ENCODE measurements at regions not wholly inside any gene's neighbourhood (a gene's known extent, or its start where the extent isn't known, plus 50 kb on each side); places are given as distances from the start of the nearest gene placed in this dataset.

DNA sequence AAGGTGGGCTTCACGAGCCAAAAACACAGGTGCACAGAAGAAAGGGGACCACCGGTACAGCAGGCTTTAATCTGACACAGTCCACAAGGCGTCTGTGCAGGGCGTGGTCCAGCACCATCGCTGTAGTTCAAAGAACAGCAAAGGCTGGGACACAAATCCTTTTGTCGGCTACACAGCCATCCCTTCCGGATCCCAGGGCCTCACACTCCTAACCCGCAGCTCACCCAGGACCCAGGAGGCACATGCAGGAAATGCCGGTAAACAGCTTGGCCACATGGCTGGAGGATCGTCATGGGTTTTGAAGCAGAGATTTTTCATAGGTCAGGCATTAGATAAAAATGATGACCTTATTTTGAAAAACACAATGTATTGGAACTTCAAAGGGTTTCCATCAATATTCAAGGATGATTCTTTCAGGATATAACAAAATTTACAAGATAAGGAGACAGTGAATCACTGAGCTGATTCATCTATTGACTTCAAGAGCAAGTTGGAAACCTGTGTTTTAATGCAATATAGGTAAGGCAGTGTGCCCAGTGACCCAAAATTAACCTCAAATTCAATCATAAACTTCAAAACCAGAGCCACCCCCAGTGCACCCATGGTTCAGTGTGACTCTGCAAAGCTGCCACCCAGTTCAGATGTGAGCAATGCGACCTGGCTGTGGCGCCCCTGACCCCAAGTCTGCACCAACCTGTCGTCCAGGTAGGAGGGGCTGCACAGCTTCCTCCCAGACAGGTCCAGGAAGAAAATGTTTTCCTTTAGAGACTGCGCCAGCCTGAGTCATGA, 74.4 kb downstream of the TMEM18 start:
- Histone ChIP-seq H3K4me2 (no peak overlapping the region), H3K79me2 (ENCODE audit: insufficient read depth, low read depth) (no peaks in the 10 kb centered on the region), H3K9ac (no peak overlapping the region), H3K4me1 (ENCODE audit: low read depth, poor library complexity, severe bottlenecking) (no peaks in the 10 kb centered on the region), H3K36me3 (ENCODE audit: insufficient read depth) (no peaks in the 10 kb centered on the region), H3K27ac (no peak overlapping the region), H2AFZ (ENCODE audit: low read depth) (no peak overlapping the region), H4K20me1 (ENCODE audit: insufficient read depth) (no peaks in the 10 kb centered on the region), H3K27me3 (ENCODE audit: insufficient read depth, low read depth) (no peaks in the 10 kb centered on the region), H3K4me3 (IDR thresholded peaks at IDR 0.05; ENCODE audit: insufficient read depth, low read depth, low read length) (no peak overlapping the region)
- TF ChIP-seq, protein P1, sequence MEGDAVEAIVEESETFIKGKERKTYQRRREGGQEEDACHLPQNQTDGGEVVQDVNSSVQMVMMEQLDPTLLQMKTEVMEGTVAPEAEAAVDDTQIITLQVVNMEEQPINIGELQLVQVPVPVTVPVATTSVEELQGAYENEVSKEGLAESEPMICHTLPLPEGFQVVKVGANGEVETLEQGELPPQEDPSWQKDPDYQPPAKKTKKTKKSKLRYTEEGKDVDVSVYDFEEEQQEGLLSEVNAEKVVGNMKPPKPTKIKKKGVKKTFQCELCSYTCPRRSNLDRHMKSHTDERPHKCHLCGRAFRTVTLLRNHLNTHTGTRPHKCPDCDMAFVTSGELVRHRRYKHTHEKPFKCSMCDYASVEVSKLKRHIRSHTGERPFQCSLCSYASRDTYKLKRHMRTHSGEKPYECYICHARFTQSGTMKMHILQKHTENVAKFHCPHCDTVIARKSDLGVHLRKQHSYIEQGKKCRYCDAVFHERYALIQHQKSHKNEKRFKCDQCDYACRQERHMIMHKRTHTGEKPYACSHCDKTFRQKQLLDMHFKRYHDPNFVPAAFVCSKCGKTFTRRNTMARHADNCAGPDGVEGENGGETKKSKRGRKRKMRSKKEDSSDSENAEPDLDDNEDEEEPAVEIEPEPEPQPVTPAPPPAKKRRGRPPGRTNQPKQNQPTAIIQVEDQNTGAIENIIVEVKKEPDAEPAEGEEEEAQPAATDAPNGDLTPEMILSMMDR (conservative IDR thresholded peaks at IDR 0.05; ENCODE audit: low read depth, low read length): no peak

DNA sequence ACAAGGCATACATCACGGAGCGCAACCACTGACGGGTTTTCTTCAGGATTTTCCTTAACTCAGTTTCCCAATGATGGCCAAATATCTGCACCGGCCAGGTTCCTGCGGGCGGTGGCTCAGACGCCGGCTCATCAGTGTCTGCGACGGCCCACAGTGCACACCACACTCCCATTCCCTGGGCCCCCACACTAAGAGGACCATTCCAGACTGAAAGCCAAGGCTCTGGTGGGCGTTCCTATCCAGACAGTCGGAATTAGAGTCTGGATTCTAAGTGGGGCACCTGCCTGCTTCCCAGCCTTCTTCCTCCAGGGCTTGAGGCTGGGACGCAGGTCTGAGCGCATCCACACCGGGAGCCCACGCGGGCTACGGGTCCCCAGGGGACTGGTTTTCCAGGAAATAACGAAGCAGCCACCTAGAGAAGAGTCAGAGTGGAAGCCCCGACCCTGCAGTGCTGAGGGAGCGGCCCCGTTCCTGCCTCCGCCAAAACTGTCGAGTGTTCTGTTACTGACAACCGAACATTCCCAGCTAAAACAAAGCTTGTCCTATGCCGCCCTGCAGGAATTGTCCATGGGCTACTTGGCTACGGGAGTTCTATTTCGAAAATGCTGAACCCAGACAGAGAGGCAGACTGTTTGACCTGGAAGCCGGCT, 75.3 kb downstream of the TMEM18 start:
- H3K79me2 ChIP-seq (ENCODE audit: insufficient read depth, low read depth): no peaks in the 10 kb centered on the region
- H3K27ac ChIP-seq: no peak overlapping the region
- H4K20me1 ChIP-seq (ENCODE audit: insufficient read depth): no peaks in the 10 kb centered on the region
- H3K27me3 ChIP-seq (ENCODE audit: insufficient read depth, low read depth): no peaks in the 10 kb centered on the region
- no peak overlapping the region for H3K9ac ChIP-seq
- no peak overlapping the region for H3K4me2 ChIP-seq
- no peak overlapping the region for H2AFZ ChIP-seq (ENCODE audit: low read depth)
- H3K4me1 ChIP-seq (ENCODE audit: low read depth, poor library complexity, severe bottlenecking): no peaks in the 10 kb centered on the region
- H3K36me3 ChIP-seq (ENCODE audit: insufficient read depth): no peaks in the 10 kb centered on the region
- H3K4me3 ChIP-seq (IDR thresholded peaks at IDR 0.05; ENCODE audit: insufficient read depth, low read depth, low read length): no peak overlapping the region
- TF ChIP-seq, protein P1 (conservative IDR thresholded peaks at IDR 0.05; ENCODE audit: low read depth, low read length): no peak

DNA sequence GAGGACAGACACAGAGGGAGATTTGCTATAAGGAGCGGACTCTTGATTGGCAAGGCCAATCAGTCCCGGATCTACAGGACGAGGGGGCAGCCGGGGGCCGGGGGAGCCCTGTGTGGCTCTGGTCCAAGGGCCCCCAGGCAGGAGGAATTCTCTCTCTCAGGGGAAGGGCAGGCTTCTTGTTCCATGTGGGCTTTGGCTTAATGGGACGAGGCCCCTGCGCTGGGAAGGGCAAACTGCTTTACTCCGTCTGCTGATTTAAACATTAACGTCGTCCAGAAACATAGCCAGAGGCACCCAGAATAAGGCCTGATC, 75.9 kb downstream of the TMEM18 start:
- H3K4me3 ChIP-seq (IDR thresholded peaks at IDR 0.05; ENCODE audit: insufficient read depth, low read depth, low read length): no peak overlapping the region
- H3K27ac ChIP-seq: no peak overlapping the region
- no peaks in the 10 kb centered on the region for H3K27me3 ChIP-seq (ENCODE audit: insufficient read depth, low read depth)
- TF ChIP-seq, protein P1 (conservative IDR thresholded peaks at IDR 0.05; ENCODE audit: low read depth, low read length): no peak
- H2AFZ ChIP-seq (ENCODE audit: low read depth): no peak overlapping the region
- H3K4me1 ChIP-seq (ENCODE audit: low read depth, poor library complexity, severe bottlenecking): no peaks in the 10 kb centered on the region
- no peak overlapping the region for H3K9ac ChIP-seq
- H3K36me3 ChIP-seq (ENCODE audit: insufficient read depth): no peaks in the 10 kb centered on the region
- no peak overlapping the region for H3K4me2 ChIP-seq
- no peaks in the 10 kb centered on the region for H4K20me1 ChIP-seq (ENCODE audit: insufficient read depth)
- H3K79me2 ChIP-seq (ENCODE audit: insufficient read depth, low read depth): no peaks in the 10 kb centered on the region

DNA sequence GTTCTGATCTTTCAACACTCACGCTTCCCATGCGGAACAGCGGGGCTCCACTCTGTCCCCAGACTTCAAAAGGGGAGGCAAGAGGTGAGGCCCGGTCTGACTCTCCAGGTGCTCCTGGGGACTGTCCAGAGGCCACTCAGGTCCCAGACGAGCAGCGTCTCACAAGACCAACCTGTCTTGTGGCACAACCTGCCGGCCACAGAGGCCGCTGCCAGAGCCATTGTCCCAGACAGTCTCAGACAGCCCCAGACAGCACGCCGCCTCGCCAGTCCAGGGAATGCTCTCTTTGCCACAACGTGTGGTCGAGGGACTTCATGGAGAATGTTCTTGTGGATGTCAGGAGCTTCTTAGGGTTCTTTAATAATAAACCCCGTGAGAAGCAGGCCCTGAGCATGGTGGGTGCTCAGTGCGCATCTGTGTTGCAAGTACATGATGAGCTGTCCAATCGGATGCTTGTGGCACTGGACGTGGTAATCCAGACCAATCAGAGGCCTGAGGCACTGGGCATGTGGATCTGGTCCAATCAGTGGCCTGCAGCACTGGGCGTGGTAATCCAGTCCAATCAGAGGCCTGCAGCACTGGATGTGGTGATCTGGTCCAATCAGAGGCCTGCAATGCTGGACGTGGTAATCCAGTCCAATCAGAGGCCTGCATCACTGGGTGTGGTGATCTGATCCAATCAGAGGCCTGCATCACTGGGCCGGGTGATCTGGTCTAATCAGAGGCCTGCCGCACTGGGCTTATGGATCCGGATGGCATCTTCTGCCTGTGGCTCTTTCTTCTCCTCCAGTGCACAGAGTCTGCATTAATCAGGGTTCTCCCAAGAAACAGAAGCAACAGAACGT, 76.4 kb downstream of the TMEM18 start:
- no peak overlapping the region for H3K27ac ChIP-seq
- no peak overlapping the region for H3K4me2 ChIP-seq
- H3K27me3 ChIP-seq (ENCODE audit: insufficient read depth, low read depth): no peaks in the 10 kb centered on the region
- no peak overlapping the region for H2AFZ ChIP-seq (ENCODE audit: low read depth)
- H4K20me1 ChIP-seq (ENCODE audit: insufficient read depth): no peaks in the 10 kb centered on the region
- H3K9ac ChIP-seq: no peak overlapping the region
- TF ChIP-seq, protein P1 (conservative IDR thresholded peaks at IDR 0.05; ENCODE audit: low read depth, low read length): no peak
- H3K79me2 ChIP-seq (ENCODE audit: insufficient read depth, low read depth): no peaks in the 10 kb centered on the region
- H3K4me3 ChIP-seq (IDR thresholded peaks at IDR 0.05; ENCODE audit: insufficient read depth, low read depth, low read length): no peak overlapping the region
- H3K4me1 ChIP-seq (ENCODE audit: low read depth, poor library complexity, severe bottlenecking): no peaks in the 10 kb centered on the region
- no peaks in the 10 kb centered on the region for H3K36me3 ChIP-seq (ENCODE audit: insufficient read depth)
